ENCODE measurements at regions not wholly inside any gene's neighbourhood (a gene's known extent, or its start where the extent isn't known, plus 50 kb on each side); places are given as distances from the start of the nearest gene placed in this dataset.

GRCh38 chr22:27463121-27463660, 338.4 kb downstream of the MN1 start:
- DNase-seq, result no peak

DNA sequence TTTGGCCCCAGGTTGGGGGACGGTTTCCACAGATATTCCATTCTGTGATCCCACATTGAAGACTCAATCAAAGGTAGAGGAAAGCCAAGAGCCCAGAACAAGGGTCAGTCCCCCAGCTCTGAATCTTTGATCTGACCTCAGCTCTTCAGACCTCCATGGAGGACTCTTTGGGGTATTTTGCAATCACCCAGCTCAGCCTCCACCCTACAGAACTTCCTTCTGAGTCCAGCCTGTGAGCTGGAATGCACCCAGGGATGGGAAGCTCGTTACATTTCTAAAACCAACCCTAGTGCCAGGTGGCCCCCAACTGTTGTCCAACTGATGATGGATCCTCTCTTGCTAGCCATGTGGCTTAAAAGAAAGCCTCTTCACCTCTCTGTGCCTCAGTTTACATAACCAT, 335.3 kb downstream of the MN1 start:
- no peak for DNase-seq

DNA sequence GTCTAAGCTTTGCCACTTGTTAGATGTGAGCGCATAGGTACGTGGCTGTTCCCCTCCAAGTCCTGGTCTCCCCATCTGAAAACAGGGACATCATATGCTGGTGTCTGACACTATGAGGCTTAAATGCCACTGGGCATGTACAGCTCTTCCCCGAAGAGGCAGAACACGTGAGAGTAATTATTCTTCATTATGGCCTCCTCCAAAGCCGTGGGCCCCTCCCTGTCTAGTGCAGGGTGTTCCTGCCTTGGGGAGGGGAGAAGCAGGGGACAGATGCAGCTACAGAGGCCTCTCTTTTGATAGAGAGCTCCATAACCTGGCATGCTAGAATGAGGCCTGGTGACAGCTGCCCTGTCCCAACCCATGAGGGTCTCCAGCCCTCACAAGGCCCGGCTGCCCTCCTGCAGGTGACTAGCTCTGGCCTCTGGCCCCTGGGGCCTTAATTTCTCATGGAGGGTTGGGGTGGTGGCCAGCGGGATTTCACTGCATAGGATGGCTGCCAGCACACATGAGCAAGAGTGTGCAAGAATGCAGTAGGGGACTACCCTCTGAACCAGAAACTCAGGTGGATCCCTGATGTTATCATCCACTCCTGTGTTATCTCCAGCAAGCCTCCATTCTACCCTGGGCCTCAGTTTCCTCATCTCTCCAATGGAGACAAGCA, 334.6 kb downstream of the MN1 start:
- no peak for DNase-seq

DNA sequence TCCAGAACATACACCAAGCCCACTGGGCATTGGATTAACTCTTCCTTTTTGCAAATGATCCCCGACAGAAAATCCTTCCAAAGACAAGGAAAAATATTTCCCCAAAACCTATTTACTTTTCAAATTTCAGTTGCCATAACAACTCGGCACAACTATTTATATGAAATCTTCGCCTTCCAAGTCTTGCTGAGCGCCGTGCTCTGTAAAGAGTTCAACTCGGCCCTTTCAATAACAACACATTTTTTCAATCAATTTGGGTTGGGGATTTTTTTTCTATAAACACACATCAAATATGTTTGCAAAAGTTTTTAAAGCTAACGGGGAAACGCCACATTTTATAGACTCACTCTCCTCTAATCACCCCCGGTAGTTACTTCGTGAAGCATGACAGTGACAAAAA, 333.8 kb downstream of the MN1 start:
- DNase-seq, result no peak

- DNase-seq, result no peak
Measured at GRCh38 chr22:27468712-27469111, 332.8 kb downstream of the MN1 start.

- no peak for DNase-seq
Measured at GRCh38 chr22:27470169-27470772, 331.3 kb downstream of the MN1 start.

- DNase-seq, result no peak
Measured at GRCh38 chr22:27472975-27473374, 328.6 kb downstream of the MN1 start.

GRCh38 chr22:27473533-27473932, 328.0 kb downstream of the MN1 start:
- DNase-seq, result no peak

DNA sequence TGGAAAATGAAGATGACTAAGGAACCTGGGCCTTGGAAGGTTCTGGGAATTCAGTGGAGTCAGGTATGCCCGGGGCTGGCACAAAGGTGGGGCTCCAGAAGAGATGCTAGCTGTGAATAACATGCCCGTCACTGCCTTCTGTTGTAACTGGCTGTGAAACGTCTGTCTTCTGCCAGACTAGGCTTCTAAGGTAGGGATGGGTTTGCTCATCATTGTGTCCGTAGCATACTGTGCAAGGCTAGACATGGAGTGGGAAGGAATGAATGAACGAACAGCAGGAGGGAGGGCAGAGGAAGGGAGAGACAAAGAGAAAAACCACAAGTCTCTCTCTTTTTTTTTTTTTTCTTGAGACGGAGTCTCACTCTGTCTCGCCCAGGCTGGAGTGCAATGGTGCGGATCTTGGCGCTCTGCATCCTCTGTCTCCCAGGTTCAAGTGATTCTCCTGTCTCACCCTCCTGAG, 327.4 kb downstream of the MN1 start:
- DNase-seq, result no peak

DNA sequence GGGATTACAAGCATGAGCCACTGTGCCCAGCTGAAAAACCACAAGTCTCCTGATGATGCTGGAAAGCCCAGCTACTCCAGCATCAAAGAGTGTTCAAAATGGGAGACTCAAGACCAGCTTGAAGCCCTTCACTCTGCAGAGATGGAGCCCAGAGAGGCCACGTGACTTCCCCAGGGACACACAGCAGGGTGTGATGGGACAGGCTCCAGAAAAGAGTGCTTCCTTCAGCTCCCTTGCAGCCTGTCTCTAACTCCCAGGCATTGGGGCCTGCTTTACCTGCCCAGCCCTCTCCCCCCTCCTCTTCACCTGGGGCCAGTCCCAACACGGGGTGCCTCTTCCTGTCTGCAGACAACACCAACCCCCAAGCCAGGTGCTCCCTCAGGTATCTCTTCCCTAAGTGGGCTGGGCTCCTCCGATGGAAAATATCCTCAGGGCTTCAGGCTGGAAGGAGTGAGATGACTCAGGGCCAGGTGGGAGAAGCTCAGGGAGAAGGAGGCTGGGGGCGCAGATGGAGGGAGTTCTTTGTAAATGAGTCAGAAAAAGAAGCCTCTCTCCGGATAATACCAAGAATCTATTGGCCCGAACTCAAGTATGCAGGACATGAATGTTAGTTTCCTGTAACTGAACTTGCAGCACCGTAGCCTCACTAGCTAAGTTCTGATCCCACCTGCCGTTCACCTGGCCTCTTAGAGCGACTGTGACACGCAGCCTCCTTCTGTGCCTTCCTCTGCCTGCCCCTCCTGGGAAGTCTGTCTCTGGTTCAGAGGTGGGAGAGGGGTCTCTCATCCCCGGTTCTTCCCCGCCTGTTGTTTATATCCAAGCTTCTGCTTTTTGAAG, 326.6 kb downstream of the MN1 start:
- no peak for DNase-seq

- DNase-seq, result no peak
Measured at GRCh38 chr22:27475548-27475897, 326.0 kb downstream of the MN1 start.

GRCh38 chr22:27476318-27476717, 325.2 kb downstream of the MN1 start:
- DNase-seq, result no peak

DNA sequence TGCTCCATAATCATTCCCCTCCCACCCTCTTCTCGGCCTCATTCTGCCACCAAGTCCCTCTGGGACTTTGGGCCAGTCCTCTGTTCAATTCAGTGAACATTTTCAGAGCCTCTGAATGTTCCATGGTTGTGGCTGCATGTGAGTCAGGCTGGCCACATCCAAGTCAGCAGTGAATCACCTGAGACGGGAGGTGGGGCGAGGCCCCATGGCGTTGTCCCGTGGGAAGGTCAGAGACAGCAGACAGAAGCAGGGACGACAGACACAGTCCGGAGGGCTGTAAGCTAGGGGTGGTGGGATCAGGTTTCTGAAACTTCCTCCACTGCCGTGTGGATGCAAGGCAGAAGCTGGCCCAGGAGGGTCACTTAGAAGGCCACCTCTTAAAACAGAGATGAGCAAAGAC, 324.8 kb downstream of the MN1 start:
- DNase-seq, result no peak

GRCh38 chr22:27477171-27477570, 324.4 kb downstream of the MN1 start:
- DNase-seq, result no peak

DNA sequence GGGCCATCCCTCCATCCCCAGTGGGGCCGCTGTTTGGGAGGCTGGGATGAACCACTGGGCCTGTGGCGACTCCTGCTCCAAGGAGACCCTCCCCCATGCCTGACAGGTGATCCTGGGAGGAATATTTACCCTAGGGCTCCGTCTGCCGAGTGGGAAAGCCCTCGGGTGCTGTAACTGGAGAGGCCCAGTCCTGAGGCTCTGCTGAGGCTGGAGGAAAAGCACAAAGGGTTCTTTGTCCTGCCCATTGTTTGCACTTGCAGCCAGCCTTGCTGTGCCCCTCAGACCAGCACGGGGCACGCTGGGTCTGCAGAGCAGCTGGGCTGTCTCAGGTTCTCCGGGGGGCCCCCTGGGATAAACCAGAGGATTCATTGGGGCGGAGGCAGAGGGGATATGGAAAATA, 321.1 kb downstream of the MN1 start:
- DNase-seq, result no peak

DNA sequence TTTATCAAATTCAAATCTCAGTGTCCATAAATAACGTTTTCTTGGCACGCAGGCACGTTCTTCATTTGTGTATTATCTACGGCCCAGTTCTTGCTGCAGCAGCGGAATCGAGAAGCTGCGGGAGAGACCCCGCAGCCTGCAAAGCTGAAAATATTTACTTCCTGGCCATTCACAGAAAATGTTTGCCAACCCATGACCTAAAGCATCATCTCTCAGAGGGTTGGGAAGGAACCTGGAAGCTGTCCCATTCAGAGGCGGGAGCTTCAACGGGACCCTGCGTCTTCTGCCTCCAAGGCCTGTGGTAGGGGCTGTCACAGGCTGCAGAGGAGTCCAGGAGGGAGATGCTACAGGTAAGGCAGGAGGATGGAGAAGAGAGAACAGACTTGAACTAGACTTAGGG, 319.2 kb downstream of the MN1 start:
- DNase-seq, result no peak

GRCh38 chr22:27483095-27483785, 318.3 kb downstream of the MN1 start:
- DNase-seq, result no peak

- DNase-seq, result no peak
Measured at GRCh38 chr22:27485842-27486241, 315.7 kb downstream of the MN1 start.

- no peak for DNase-seq
Measured at GRCh38 chr22:27487600-27488452, 313.7 kb downstream of the MN1 start.

- no peak for DNase-seq
Measured at GRCh38 chr22:27488456-27489177, 312.9 kb downstream of the MN1 start.

DNA sequence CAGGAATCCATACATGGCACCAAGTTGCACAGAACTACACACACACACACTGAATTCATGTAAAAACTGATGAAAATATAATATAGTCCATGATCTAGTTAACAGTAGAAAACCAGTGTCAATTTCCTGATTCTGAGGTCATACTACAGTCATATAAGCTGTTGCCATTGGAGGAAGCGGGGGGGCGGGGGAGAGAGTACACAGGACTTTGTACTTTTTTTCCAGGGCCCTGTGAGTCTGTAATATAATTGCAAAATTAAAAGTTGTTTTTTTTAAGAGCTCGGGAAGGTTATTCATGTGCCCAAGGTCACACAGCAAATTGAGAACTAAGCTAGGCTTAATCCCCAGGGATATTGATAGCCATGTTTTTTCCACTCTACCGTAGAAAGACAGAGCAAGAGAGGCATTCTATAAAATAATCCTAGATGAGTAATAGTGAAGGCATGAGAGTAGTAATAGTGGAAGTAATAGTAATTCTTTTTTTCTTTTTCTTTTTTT, 312.3 kb downstream of the MN1 start:
- no peak for DNase-seq
